ENCODE measurements at regions not wholly inside any gene's neighbourhood (a gene's known extent, or its start where the extent isn't known, plus 50 kb on each side); places are given as distances from the start of the nearest gene placed in this dataset.

DNA sequence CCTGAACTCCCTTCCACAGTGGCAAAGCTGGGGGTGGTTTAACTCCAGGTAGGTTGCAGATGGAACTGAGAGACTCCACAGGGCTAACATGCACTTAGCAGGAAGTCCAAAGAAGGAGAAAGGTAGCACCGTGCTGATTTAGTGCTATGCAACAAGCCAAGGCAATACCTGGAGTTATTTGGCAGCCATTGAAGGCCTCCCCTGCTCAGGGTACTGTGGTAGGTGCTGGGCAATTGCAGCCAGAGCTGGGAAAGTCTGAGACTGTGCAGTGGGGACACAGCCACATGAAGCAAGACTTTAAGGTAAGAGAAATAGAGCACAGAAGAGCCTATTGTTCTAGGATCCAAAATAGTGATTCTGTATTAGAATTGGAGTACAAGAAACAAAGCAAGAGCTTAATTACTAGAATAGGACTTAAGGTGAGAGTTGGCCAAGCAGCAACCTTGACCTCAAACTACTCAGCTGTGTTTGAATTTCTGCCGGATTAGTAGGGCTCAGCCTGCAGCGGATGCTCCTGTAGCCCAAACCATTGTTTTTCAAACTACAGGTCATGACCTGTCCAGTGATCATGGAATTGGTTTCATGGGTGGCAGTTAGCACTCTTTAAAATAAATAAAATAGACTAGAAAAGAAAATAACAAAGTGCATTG lies 80.8 kb upstream of the STMND1 start:
- Histone ChIP-seq H3K36me3 (no peaks in the 10 kb centered on the region), H3K9me3 (no peaks in the 10 kb centered on the region), H3K27me3 (no peaks in the 10 kb centered on the region), H3K4me3 (no peak overlapping the region), H3K27ac (no peak overlapping the region), H3K4me1 (no peaks in the 10 kb centered on the region)
- TF ChIP-seq, protein P1, sequence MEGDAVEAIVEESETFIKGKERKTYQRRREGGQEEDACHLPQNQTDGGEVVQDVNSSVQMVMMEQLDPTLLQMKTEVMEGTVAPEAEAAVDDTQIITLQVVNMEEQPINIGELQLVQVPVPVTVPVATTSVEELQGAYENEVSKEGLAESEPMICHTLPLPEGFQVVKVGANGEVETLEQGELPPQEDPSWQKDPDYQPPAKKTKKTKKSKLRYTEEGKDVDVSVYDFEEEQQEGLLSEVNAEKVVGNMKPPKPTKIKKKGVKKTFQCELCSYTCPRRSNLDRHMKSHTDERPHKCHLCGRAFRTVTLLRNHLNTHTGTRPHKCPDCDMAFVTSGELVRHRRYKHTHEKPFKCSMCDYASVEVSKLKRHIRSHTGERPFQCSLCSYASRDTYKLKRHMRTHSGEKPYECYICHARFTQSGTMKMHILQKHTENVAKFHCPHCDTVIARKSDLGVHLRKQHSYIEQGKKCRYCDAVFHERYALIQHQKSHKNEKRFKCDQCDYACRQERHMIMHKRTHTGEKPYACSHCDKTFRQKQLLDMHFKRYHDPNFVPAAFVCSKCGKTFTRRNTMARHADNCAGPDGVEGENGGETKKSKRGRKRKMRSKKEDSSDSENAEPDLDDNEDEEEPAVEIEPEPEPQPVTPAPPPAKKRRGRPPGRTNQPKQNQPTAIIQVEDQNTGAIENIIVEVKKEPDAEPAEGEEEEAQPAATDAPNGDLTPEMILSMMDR (IDR thresholded peaks at IDR 0.05): no peak
- no peak for DNase-seq
- intact Hi-C loops (cut with DNase I): no loop called here
- ATAC-seq: no peak

DNA sequence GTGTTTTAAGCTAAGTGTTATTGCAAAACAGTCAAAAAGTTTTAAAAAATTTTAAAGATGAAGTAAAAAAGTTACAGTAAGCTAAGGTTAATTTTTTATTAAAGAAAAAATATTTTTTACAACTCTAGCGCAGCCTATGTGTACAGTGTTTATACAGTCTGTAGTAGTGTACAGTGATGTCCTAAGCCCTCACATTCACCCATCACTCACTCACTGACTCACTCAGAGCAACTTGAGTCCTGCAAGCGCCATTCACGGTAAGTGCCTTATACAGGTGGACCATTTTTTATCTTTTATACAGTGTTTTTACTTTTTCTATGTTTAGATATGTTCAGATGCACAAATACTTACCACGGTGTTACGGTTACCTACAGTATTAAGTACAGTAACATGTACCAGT lies 83.4 kb upstream of the STMND1 start:
- Histone ChIP-seq H3K36me3 (no peaks in the 10 kb centered on the region), H3K4me3 (no peak overlapping the region), H3K4me1 (no peaks in the 10 kb centered on the region), H3K27ac (no peak overlapping the region), H3K27me3 (no peaks in the 10 kb centered on the region), H3K9me3 (no peaks in the 10 kb centered on the region)
- DNase-seq (no peak), ATAC-seq (no peak)
- TF ChIP-seq, protein P1 (IDR thresholded peaks at IDR 0.05): no peak
- intact Hi-C loops (cut with DNase I): no loop called here

DNA sequence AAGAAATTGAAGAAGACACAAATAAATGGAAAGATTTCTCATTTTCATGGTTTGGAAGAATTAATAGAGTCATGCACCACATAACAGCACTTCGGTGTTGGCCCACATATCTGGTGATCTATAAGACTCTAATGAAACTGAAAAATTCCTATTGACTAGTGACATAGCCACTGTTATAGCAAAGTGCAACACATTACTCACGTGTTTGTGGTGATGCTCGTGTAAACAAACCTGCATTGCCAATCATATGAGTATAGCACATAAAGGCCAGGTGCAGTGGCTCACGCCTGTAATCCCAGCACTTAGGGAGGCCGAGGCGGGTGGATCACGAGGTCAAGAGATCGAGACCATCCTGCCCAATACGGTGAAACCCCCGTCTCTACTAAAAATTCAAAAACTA lies 84.4 kb upstream of the STMND1 start:
- Histone ChIP-seq H3K36me3 (no peaks in the 10 kb centered on the region), H3K27me3 (no peaks in the 10 kb centered on the region), H3K27ac (no peak overlapping the region), H3K4me3 (no peak overlapping the region), H3K4me1 (no peaks in the 10 kb centered on the region), H3K9me3 (no peaks in the 10 kb centered on the region)
- ATAC-seq (no peak), DNase-seq (no peak)
- intact Hi-C loops (cut with DNase I): no loop called here
- TF ChIP-seq, protein P1 (IDR thresholded peaks at IDR 0.05): no peak

DNA sequence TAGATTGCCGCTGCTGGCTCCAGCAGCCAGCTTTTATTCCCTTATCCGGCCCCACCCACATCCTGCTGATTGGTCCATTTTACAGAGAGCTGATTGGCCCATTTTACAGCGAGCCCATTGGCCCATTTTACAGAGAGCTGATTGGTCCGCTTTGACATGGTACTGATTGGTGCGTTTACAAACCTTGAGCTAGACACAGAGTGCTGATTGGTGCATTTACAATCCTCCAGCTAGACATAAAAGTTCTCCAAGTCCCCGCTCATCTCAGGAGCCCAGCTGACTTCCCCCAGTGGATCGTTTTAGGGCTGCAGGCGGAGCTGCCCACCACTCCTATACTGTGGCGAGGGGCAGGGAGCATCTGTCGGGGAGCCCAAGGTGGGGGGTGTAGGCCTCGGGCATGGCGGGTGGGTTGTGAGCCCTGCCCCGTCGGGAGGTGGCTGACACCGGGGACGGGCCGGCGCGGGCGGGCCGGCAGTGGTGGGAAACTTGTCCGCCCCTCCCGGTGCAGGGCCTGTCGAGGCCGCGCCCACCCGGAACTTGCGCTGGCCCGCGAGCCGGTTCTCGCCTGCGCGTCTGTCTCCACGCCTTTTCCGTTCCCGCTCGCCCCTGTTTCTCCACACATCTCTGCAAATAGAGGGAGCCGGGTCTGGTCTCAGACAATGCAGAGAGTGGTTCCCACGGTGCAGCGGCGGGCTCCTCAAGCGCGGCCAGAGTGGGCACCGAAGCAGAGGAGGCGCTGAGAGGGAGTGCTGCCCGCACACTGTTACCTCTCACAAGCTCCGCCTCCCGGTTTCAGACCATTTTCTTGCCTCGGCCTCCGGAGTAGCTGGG lies 86.1 kb upstream of the STMND1 start:
- ATAC-seq (peak; percentile 79), DNase-seq (peak; percentile 71)
- Histone ChIP-seq H3K36me3 (no peaks in the 10 kb centered on the region), H3K27ac (no peak overlapping the region), H3K4me1 (no peaks in the 10 kb centered on the region), H3K9me3 (no peaks in the 10 kb centered on the region), H3K27me3 (no peaks in the 10 kb centered on the region), H3K4me3 (peak overlapping the region; percentile 52)
- TF ChIP-seq, protein P1 (IDR thresholded peaks at IDR 0.05): no peak
- intact Hi-C loops (cut with DNase I): no loop called here

DNA sequence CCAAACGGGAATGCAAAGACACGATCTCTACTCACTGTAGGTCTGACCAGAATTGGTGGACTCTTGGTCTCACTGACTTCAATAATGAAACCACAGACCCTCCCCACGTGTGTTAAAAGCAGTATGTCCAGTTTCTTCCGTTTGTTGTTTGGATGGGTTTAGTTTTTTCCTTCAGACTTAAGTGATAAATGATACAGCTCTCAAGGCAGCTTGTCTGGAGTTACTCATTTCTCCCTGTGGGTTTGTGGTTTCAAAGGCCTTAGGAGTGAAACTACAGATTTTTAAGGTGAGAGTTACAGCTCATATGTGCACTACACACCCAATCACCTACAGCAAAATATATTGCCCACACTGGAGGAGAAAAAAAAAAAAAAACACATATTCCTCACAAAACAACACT lies 86.7 kb upstream of the STMND1 start:
- Histone ChIP-seq H3K27me3 (no peaks in the 10 kb centered on the region), H3K4me3 (no peak overlapping the region), H3K27ac (no peak overlapping the region), H3K9me3 (no peaks in the 10 kb centered on the region), H3K36me3 (no peaks in the 10 kb centered on the region), H3K4me1 (no peaks in the 10 kb centered on the region)
- TF ChIP-seq, protein P1 (IDR thresholded peaks at IDR 0.05): no peak
- ATAC-seq: no peak
- no peak for DNase-seq
- intact Hi-C loops (cut with DNase I): no loop called here
